ENCODE measurements at regions not wholly inside any gene's neighbourhood (a gene's known extent, or its start where the extent isn't known, plus 50 kb on each side); places are given as distances from the start of the nearest gene placed in this dataset.

- DNase-seq: no peak
Observed at GRCh38 chr2:240209493-240209892, 69.0 kb upstream of the OTOS start.

GRCh38 chr2:240210198-240210965 is 69.9 kb upstream of the OTOS start:
- DNase-seq: no peak

GRCh38 chr2:240211096-240211495 is 70.6 kb upstream of the OTOS start:
- no peak for DNase-seq

GRCh38 chr2:240211598-240212424 is 71.4 kb upstream of the OTOS start:
- no peak for DNase-seq

- DNase-seq: no peak
Observed at GRCh38 chr2:240212425-240213225, 72.2 kb upstream of the OTOS start.

- no peak for DNase-seq
Observed at GRCh38 chr2:240213226-240213475, 72.7 kb upstream of the OTOS start.

- DNase-seq: no peak
Observed at GRCh38 chr2:240213476-240214421, 73.3 kb upstream of the OTOS start.

GRCh38 chr2:240214790-240215675 is 74.6 kb upstream of the OTOS start:
- DNase-seq: no peak

GRCh38 chr2:240215676-240216051 is 75.2 kb upstream of the OTOS start:
- DNase-seq: no peak

- DNase-seq: no peak
Observed at GRCh38 chr2:240216167-240216566, 75.7 kb upstream of the OTOS start.

GRCh38 chr2:240217431-240218301 is 77.2 kb upstream of the OTOS start:
- DNase-seq: no peak

GRCh38 chr2:240219208-240219890 is 78.9 kb upstream of the OTOS start:
- no peak for DNase-seq

GRCh38 chr2:240220371-240220770 is 79.9 kb upstream of the OTOS start:
- DNase-seq: peak; percentile 91

- DNase-seq: no peak
Observed at GRCh38 chr2:240223631-240224030, 83.2 kb upstream of the OTOS start.

- peak; percentile 92 for DNase-seq
Observed at GRCh38 chr2:240224676-240225075, 84.2 kb upstream of the OTOS start.

GRCh38 chr2:240225131-240225530 is 84.7 kb upstream of the OTOS start:
- no peak for DNase-seq

- no peak for DNase-seq
Observed at GRCh38 chr2:240225660-240226475, 85.4 kb upstream of the OTOS start.

GRCh38 chr2:240226672-240227537 is 86.4 kb upstream of the OTOS start:
- DNase-seq: no peak

Data from NCI-H226 (cell line).